GM19452 (cell line): ENCODE measurements at regions not wholly inside any gene's neighbourhood (a gene's known extent, or its start where the extent isn't known, plus 50 kb on each side); places are given as distances from the start of the nearest gene placed in this dataset.
"Not testable (repeated sequence)": the region's sequence is repeated elsewhere in the genome, so short reads cannot be mapped to it uniquely, and the experiment has no call there.

Source experiments
- ATAC-seq: cut with Tn5 transposase; IDR thresholded peaks from one replicate; pipeline ENCODE4 v1.9.1; 2021; ENCODE audit not compliant: unreplicated experiment

- no peak for ATAC-seq
Observed at GRCh38 chr2:133871545-133872209, 303.4 kb upstream of the NCKAP5 start.

GRCh38 chr2:133878326-133878725 is 310.1 kb upstream of the NCKAP5 start:
- no peak for ATAC-seq

- no peak for ATAC-seq
Observed at GRCh38 chr2:133879703-133880102, 311.4 kb upstream of the NCKAP5 start.

GRCh38 chr2:133882159-133882558 is 313.9 kb upstream of the NCKAP5 start:
- ATAC-seq, result not testable (repeated sequence)

GRCh38 chr2:133884739-133885381 is 316.6 kb upstream of the NCKAP5 start:
- no peak for ATAC-seq

- no peak for ATAC-seq
Observed at GRCh38 chr2:133885847-133886246, 317.6 kb upstream of the NCKAP5 start.

GRCh38 chr2:133886735-133887675 is 318.7 kb upstream of the NCKAP5 start:
- ATAC-seq, result peak; percentile 72

GRCh38 chr2:133887676-133888040 is 319.4 kb upstream of the NCKAP5 start:
- ATAC-seq, result no peak

- no peak for ATAC-seq
Observed at GRCh38 chr2:133888107-133888506, 319.8 kb upstream of the NCKAP5 start.

GRCh38 chr2:133888621-133889219 is 320.5 kb upstream of the NCKAP5 start:
- ATAC-seq, result no peak

- ATAC-seq, result no peak
Observed at GRCh38 chr2:133892352-133892913, 324.2 kb upstream of the NCKAP5 start.

- no peak for ATAC-seq
Observed at GRCh38 chr2:133894429-133894828, 326.2 kb upstream of the NCKAP5 start.

- not testable (repeated sequence) for ATAC-seq
Observed at GRCh38 chr2:133897838-133898237, 329.6 kb upstream of the NCKAP5 start.

- ATAC-seq, result no peak
Observed at GRCh38 chr2:133900909-133901308, 332.6 kb upstream of the NCKAP5 start.

- no peak for ATAC-seq
Observed at GRCh38 chr2:133906396-133906795, 338.1 kb upstream of the NCKAP5 start.

- ATAC-seq, result no peak
Observed at GRCh38 chr2:133906926-133907325, 338.7 kb upstream of the NCKAP5 start.

- ATAC-seq, result no peak
Observed at GRCh38 chr2:133908171-133908570, 339.9 kb upstream of the NCKAP5 start.

- ATAC-seq, result no peak
Observed at GRCh38 chr2:133918141-133918540, 335.7 kb upstream of the MGAT5 start.

GRCh38 chr2:133919285-133919684 is 334.6 kb upstream of the MGAT5 start:
- no peak for ATAC-seq

GRCh38 chr2:133927894-133928293 is 326.0 kb upstream of the MGAT5 start:
- ATAC-seq, result no peak

- no peak for ATAC-seq
Observed at GRCh38 chr2:133936096-133936495, 317.8 kb upstream of the MGAT5 start.
